Adrenal gland (tissue), 9 donors: ENCODE measurements at regions not wholly inside any gene's neighbourhood (a gene's known extent, or its start where the extent isn't known, plus 50 kb on each side); places are given as distances from the start of the nearest gene placed in this dataset.

Experiments used
- DNase-seq, 7 donors: peaks; one replicate each; pipeline ENCODE4 v3.0.0-alpha.2; 2019 to 2020
- H3K27ac ChIP-seq, 5 donors: fragments of 200-600 bp; sonication (generic) in 4 of 5; 1 replicate in 3 of 5; 2 replicates in 2 of 5; pipeline versions ENCODE4 v1.5.1 to v1.8.0; 2016 to 2020; ENCODE audit warnings: mild to moderate bottlenecking in 1 of 5
- H3K27me3 ChIP-seq: fragments of 200-600 bp; 2 replicates; pipeline ENCODE4 v1.8.0; 2021
- H3K36me3 ChIP-seq, 2 donors: fragments of 200-600 bp; replicated peaks in 1 of 2; 1 replicate in 1 of 2; 2 replicates in 1 of 2; pipeline versions ENCODE4 v1.5.1 to v1.8.0; 2018 to 2022
- H3K4me1 ChIP-seq, 2 donors: fragments of 200-600 bp; replicated peaks in 1 of 2; 1 replicate in 1 of 2; 2 replicates in 1 of 2; pipeline versions ENCODE4 v1.5.1 to v1.8.0; 2018 to 2021
- H3K4me3 ChIP-seq, 4 donors: fragments of 200-600 bp; sonication (generic) in 3 of 4; one replicate each; pipeline ENCODE4 v1.5.1; 2016 to 2018
- H3K9me3 ChIP-seq, 3 donors: fragments of 200-600 bp; sonication (generic) in 1 of 3; replicated peaks in 1 of 3; 1 replicate in 2 of 3; 2 replicates in 1 of 3; pipeline versions ENCODE4 v1.5.1 to v1.8.0; 2016 to 2021
- POLR2A ChIP-seq, 2 donors: fragments of 450-650 bp; IDR thresholded peaks; one replicate each; pipeline ENCODE4 v1.6.1; 2017; ENCODE audit warnings: antibody characterized with exemption in 2 of 2, mild to moderate bottlenecking in 2 of 2, moderate library complexity in 1 of 2
- WGBS, 4 donors: extraction: QIAGEN DNeasy Blood & Tissue Kit in 2 of 4; methylation state at CpG; one replicate each; pipeline versions ENCODE4 v1.1.5 to v1.1.7; 2013 to 2017; 5-methylcytosine and 5-hydroxymethylcytosine counted together
- intact Hi-C, 2 donors: fragments of 100-400 bp; cut with DNase I; formaldehyde crosslinking; loops; one replicate each; pipeline versions ENCODE4 v1.14.1 to v1.15.0; 2022 to 2023
- TF ChIP-seq, protein P1 (sequence below), 6 experiments: fragments of 450-650 bp in 4 of 6; fragments of 200-600 bp in 2 of 6; sonication (generic) in 1 of 6; IDR thresholded peaks; 1 replicate in 5 of 6; 2 replicates in 1 of 6; pipeline versions ENCODE4 v1.5.1 to v1.8.0; 2016 to 2021; ENCODE audit warnings: antibody characterized with exemption in 6 of 6, mild to moderate bottlenecking in 2 of 6, moderate library complexity in 1 of 6
- donor health status: healthy with polysubstance abuse.
- donor health status: Bipolar disorder and iron deficiency.
- donor health status: DM: yes; HTN: yes; CAD: no.
- donor health status: DM: no; HTN: no; CAD: no.
- donor health status: DM: no; HTN: no; CAD: no.

DNA sequence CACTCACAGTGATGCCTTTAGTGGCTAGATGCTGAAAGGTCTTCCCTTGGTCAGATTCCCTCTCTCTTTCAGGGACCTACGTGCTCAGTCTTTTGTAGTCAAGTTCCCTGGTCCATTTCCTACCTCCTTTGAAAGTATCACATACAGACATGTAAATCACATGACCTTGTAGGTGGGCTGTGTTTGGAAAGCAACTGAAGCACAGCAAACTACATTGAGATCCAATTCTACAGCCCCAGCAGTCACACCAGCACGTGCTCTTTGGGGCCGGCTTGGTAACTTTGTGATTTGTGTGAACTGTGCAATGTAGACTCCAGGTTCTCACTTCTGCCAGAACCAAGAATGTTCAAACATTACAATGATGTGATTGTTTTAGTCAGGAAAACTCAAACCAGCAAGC, 89.7 kb upstream of the PLPP4 start:
- Histone ChIP-seq H3K4me3 (no peak overlapping the region), H3K36me3 (no peaks in the 10 kb centered on the region), H3K27me3 (no peaks in the 10 kb centered on the region), H3K9me3 (no peaks in the 10 kb centered on the region), H3K4me1 (no peaks in the 10 kb centered on the region), H3K27ac (no peak overlapping the region)
- intact Hi-C loops = no loop called here
- TF ChIP-seq, protein P1, sequence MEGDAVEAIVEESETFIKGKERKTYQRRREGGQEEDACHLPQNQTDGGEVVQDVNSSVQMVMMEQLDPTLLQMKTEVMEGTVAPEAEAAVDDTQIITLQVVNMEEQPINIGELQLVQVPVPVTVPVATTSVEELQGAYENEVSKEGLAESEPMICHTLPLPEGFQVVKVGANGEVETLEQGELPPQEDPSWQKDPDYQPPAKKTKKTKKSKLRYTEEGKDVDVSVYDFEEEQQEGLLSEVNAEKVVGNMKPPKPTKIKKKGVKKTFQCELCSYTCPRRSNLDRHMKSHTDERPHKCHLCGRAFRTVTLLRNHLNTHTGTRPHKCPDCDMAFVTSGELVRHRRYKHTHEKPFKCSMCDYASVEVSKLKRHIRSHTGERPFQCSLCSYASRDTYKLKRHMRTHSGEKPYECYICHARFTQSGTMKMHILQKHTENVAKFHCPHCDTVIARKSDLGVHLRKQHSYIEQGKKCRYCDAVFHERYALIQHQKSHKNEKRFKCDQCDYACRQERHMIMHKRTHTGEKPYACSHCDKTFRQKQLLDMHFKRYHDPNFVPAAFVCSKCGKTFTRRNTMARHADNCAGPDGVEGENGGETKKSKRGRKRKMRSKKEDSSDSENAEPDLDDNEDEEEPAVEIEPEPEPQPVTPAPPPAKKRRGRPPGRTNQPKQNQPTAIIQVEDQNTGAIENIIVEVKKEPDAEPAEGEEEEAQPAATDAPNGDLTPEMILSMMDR (IDR thresholded peaks at IDR 0.05) = no peak
- TF ChIP-seq POLR2A (IDR thresholded peaks at IDR 0.05) = no peak
- 70 to 76% (median 74%) methylated on average over 3 of the region's 3 CpGs for WGBS, 4 donors
- DNase-seq = no peak

DNA sequence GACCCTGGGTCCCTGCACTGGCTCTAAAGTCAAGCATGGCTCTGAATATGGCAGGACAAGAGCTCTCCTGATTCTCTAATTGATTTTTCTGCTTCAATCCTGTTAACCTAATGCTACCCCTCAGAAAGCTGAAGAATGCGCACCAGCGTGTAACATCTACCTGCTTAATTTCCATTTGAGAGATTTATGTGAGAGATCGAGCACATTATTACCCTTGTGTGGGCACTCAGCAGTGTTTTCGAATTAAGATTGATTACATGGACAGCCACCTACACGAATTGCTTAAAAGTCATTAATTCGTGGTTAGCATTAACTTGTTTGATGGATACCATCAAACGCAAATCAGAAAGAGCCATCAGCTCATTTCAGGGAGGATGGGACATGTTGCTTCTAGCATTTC, 88.7 kb upstream of the PLPP4 start:
- Histone ChIP-seq H3K9me3 (no peaks in the 10 kb centered on the region), H3K27ac (no peak overlapping the region), H3K4me3 (no peak overlapping the region), H3K27me3 (no peaks in the 10 kb centered on the region), H3K36me3 (no peaks in the 10 kb centered on the region), H3K4me1 (no peaks in the 10 kb centered on the region)
- DNase-seq = no peak
- WGBS, 4 donors = 58 to 78% (median 64%) methylated on average over 7 of the region's 7 CpGs
- intact Hi-C loops = no loop called here
- TF ChIP-seq, protein P1 (IDR thresholded peaks at IDR 0.05) = no peak
- TF ChIP-seq POLR2A (IDR thresholded peaks at IDR 0.05) = no peak

DNA sequence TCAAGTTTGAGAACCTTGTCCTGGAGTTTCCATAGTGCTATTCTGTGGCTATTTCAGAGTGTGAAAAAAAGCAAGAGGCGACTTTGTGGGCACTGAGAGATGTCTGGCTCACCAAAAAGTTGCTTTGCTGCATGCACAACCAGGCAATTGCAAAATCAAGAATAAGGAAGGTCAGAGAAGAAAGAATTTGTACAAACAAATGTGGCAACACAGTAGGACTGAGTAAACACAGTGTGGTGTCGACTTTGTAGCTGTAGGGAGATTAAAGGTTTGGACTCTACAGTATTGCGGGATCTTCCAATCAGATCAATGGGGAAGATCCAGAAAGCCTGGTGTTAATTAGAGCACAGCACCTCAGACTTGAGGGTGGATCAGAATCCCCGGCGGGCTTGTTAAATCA, 88.1 kb upstream of the PLPP4 start:
- TF ChIP-seq, protein P1 (IDR thresholded peaks at IDR 0.05) = no peak
- TF ChIP-seq POLR2A (IDR thresholded peaks at IDR 0.05) = no peak
- H3K4me3 ChIP-seq = no peak overlapping the region
- no peaks in the 10 kb centered on the region for H3K36me3 ChIP-seq
- no peaks in the 10 kb centered on the region for H3K9me3 ChIP-seq
- 52 to 63% (median 54%) methylated on average over 4 to 5 of the region's 5 CpGs for WGBS, 4 donors
- intact Hi-C loops = no loop called here
- no peak for DNase-seq
- no peaks in the 10 kb centered on the region for H3K27me3 ChIP-seq
- no peaks in the 10 kb centered on the region for H3K4me1 ChIP-seq
- no peak overlapping the region for H3K27ac ChIP-seq

DNA sequence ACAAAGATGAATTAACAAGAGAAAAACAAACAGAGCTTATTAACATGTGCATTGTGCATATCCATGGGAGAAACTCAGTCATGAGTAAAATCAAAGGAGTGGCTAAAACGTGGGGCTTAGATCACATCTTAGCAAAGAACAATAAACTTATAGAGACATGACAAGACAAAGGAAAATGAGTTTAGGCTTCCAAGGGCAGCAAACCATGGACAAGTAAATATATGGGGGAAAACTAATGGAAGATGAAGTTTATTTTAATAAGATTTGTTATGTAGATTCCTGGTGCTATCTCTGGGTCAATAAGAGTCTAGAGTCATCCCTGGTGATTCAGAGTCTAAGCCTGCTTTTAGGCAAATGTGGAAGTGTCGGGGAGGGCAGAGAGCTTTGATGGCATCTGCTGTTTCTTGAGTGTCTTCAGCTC, 87.2 kb upstream of the PLPP4 start:
- Histone ChIP-seq H3K4me3 (no peak overlapping the region), H3K27ac (no peak overlapping the region), H3K9me3 (no peaks in the 10 kb centered on the region), H3K36me3 (no peaks in the 10 kb centered on the region), H3K27me3 (no peaks in the 10 kb centered on the region), H3K4me1 (no peaks in the 10 kb centered on the region)
- intact Hi-C loops = no loop called here
- 39 to 53% (median 51%) methylated on average over 2 of the region's 2 CpGs for whole genome bisulfite sequencing, 4 donors
- TF ChIP-seq, protein P1 (IDR thresholded peaks at IDR 0.05) = no peak
- TF ChIP-seq POLR2A (IDR thresholded peaks at IDR 0.05) = no peak
- DNase-seq = no peak
